ENCODE measurements at regions not wholly inside any gene's neighbourhood (a gene's known extent, or its start where the extent isn't known, plus 50 kb on each side); places are given as distances from the start of the nearest gene placed in this dataset.
"Not testable (repeated sequence)": the region's sequence is repeated elsewhere in the genome, so short reads cannot be mapped to it uniquely, and the experiment has no call there.

DNA sequence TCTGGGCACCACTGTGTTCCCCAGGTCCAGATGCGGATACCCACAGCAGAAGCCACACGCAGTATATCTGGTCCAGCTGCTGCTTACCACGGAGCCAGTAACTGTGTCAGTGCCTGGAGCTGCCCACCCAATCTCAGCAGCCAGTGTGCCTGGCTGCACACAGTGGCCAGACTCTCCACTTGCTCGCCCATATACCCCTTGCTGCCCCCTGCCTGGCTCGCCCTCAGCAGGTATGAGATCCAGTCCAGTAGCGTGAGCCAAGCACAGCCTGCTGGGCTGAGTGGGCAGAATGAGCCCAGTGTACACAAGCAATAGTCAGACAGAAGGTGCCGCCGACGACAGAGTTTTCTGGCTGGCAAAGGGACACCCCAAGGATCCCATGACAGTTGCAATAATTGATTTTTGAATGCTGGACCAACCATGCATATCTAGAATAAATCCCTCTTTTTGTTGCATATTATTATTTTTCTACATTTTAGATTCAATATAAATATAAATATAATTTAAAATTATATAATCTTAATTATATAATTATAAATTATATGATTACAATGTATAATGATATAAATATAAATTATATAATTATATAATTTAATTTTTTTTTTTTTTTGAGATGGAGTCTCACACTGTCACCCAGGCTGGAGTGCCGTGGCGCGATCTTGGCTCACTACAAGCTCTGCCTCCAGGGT lies 918.8 kb upstream of the MIR17HG start:
- DNase-seq = no peak

GRCh38 chr13:90430127-90430526 lies 917.4 kb upstream of the MIR17HG start:
- no peak for DNase-seq

DNA sequence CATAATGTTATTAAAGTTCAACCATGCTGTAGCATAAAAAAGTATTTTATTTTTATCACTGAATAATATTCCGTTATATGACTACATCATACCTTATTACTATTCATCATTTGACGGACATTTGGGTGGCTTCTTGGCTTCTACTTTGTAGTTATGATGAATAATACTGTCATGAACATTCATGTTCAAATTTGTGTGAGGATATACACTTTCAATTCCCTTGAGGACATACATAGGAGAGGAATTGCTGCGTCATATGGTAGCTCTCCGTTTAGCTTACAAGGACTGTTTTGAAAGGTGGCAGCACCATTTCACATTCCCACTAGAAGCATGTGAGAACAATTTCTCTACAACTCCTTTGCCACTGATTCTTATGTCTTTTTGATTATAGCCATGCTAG lies 910.8 kb upstream of the MIR17HG start:
- DNase-seq = no peak

DNA sequence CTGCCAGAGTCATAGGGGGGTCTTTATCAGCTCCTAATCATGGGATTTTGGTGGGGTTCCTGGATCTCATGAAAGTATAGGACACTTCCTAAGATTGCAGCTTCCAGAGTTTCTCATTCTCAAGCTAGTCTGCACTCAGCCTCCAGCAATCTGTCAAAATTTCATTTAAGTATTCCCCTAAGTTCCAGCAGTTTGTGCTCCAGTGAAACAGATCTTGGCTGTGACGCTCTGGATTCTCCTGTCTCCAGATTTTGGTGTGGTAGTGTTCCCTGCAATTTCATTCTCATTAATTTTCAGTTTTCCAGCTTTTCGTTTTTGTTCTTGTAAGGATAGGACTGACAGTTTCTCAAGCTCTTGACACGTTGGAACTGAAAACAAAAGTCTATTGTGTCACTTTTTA lies 908.9 kb upstream of the MIR17HG start:
- no peak for DNase-seq

DNA sequence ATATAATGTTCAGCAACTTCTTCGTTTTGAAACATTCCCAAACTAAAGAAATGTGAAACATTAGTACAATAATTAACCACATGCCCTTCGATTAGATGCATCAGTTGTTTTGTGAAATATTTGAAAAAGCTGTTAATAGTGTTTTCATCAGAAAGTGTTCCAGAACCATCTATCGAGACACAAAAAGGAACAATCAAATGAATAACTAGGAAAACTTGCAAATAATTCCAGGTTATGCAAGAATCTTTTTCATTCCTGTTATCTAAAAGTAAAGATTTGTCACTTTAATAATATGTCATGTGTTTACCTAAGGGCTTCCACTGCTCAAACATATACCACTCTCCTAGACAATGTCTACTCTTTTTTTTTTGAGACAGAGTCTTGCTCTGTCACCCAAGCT lies 904.2 kb upstream of the MIR17HG start:
- no peak for DNase-seq

- DNase-seq = no peak
These were observed 903.3 kb upstream of the MIR17HG start for GRCh38 chr13:90444232-90444631.

DNA sequence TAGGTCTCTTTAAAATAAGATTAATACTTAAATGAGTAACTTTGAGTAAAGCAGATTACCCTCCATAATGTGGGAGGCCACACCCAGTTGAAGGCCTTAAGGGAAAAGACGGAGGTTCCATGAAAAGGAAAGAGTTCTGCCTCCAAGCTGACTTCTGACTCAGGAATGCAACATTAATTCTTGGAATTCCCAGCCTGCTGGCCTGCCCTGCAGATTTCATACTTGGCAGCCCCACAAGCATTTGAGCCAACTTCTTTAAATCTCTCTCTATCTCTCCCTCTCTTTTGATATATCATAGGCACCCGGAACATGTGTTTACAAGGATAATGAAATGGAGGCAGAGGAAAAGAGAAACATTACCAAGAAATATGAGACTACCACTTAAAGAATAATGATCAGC lies 902.3 kb upstream of the MIR17HG start:
- no peak for DNase-seq

DNA sequence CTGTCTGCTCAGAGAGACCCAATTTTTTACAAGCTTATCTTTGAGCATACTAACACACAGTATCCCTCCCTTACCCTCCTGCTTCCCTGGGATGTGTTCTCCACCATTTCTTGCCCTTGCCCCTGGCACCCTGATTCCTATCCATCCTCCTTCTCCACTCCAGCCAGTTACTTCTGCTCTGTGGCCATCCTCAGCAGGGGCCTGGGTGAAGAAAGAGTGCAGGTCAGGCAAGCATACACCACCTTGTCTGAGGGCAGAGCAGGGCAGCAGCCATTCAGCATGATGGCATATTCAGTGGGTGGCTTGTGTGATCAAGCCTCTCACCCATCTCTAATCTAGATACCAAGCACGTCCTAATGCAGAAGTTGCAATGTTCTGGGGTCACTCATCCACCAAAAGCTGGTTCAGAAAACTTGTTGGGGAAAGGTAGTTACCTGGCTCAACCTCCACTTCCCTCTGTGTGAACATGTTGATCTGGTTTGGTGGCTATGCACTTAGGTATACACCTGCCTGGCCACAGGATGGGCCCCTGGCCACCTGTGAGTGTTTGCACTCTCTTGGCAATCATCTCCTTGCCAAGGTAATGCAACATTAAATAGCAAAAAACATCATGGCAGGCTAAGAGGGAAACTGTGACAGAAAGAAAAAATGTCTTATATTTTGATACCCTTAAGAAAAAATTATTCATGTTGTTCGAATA lies 900.3 kb upstream of the MIR17HG start:
- no peak for DNase-seq

GRCh38 chr13:90447734-90448101 lies 899.8 kb upstream of the MIR17HG start:
- no peak for DNase-seq

- no peak for DNase-seq
These were observed 898.9 kb upstream of the MIR17HG start for GRCh38 chr13:90448466-90449037.

- no peak for DNase-seq
These were observed 894.1 kb upstream of the MIR17HG start for GRCh38 chr13:90453342-90453741.

DNA sequence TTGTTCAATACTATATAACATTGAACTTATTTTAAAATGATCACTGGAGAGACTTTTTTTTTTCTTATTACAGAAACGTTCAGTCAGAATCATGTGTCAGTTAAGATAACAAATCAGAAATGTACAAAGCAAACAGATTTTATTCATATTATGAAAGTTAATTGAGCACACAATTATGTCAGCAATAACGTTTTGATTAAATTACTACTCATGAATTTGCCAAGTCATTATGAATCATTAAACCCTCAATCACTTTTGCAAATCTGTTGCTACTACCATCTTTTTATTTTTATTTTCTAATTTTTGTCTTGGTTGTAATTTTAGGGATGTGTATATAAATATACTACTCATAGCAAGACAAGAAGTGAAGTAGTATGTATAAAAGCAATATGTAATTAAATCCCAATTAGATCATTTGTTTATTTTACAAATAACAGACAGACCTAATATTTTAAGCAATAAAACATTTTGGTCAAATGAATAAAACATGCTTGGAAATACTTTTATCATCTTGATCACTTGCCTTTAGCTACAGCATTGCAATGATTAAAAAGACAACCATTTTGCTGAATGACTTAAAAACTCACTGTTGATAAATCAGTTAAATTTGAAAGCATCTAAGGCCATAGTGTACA lies 893.4 kb upstream of the MIR17HG start:
- DNase-seq = no peak

DNA sequence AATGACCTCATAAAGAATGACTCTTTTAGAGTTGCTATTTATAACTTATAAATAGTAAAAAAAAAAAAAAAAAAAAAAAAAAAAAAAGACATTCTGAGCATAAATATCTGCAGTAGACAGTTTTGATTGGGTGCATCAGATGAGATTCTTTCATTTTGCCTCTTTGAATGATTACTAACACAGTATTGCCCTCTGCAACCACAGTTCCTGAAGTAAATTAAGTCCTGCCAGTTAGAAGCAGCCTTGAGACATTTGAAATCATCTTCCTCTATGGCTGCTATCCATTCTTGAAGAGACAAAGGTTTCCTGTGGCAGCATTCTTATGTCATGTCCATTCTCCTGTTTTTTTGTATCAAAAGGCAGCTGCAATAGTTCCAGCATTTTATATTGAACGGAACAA lies 892.4 kb upstream of the MIR17HG start:
- DNase-seq = no peak

GRCh38 chr13:90455823-90456222 lies 891.7 kb upstream of the MIR17HG start:
- DNase-seq = no peak

- no peak for DNase-seq
These were observed 886.1 kb upstream of the MIR17HG start for GRCh38 chr13:90461398-90461797.

- DNase-seq = no peak
These were observed 870.3 kb upstream of the MIR17HG start for GRCh38 chr13:90477216-90477615.

DNA sequence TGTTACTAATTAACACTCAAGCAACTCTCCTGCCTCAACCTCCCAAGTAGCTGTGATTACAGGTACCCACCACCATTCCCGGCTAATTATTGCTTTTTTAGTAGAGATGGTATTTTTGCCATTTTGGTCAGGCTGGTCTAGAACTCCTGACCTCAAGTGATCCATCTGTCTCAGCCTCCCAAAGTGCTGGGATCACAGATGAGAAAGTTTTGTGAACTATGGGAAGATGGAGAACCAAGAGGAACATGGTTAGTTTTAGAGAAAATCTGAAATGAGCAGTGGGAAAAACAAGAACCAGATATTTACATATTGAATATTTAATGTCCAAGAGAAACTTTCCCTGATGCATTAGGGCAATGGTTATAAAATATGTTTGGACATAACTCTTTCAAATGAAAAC lies 863.6 kb upstream of the MIR17HG start:
- no peak for DNase-seq

DNA sequence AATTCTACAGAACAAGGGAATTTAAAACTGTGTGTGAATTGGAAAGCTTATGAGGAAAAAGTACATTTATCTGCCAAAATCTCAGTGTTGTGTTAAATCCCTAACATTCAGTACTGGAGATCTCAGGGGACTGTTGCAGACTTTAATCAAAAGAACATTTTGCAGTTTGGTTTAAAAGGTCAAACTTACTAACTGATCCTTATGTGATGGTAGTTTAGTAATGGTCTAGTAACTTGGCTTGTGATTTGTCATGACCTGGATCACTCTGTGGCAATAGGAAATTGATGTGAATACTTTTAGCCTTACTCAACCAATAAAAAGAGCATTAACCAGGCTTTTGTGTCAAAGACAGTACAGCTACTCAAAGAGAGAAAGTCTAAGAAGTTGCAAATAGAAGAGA lies 862.1 kb upstream of the MIR17HG start:
- DNase-seq = no peak

DNA sequence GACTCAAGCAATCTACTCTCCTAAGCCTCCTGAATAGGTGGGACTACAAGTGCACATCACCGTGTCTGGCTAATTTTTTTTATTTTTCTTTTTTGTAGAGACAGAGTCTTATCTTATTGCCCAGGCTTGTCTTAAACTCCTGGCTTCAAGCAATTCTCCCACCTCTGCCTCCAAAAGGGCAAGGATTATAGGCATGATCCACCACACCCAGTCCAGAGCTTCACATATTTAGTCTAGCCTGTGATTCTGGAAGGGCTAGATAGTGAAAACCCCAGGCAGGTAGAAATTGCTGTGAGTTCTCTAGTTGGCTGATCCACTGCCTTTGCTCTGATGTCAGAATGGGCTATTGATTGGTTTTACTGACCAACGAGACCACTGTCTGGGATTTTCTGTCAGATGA lies 854.6 kb upstream of the MIR17HG start:
- DNase-seq = no peak

DNA sequence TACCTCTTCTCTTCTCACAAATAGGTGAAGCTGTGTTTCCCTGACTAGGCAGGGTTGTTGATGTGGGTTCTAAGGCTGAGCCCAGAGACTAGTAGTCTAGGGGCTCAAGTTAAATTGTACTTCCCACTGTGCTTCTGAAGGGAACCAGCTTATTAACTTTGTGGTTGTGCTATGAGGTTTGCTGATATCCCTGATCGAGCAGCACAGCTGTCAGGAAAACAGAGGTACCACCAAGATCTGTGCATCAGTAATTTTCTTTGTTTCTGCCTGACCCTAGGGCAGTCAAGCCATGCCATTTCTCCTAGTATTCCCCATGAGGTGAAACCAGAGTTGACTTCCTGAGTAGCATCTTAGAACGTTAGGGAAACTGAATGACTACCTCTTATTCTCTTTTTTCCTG lies 853.8 kb upstream of the MIR17HG start:
- no peak for DNase-seq

- DNase-seq = not testable (repeated sequence)
These were observed 852.6 kb upstream of the MIR17HG start for GRCh38 chr13:90494849-90495248.

- no peak for DNase-seq
These were observed 849.4 kb upstream of the MIR17HG start for GRCh38 chr13:90498096-90498495.

GRCh38 chr13:90498816-90499215 lies 848.7 kb upstream of the MIR17HG start:
- DNase-seq = no peak

GRCh38 chr13:90500569-90500968 lies 846.9 kb upstream of the MIR17HG start:
- no peak for DNase-seq
